ENCODE measurements at regions not wholly inside any gene's neighbourhood (a gene's known extent, or its start where the extent isn't known, plus 50 kb on each side); places are given as distances from the start of the nearest gene placed in this dataset.

DNA sequence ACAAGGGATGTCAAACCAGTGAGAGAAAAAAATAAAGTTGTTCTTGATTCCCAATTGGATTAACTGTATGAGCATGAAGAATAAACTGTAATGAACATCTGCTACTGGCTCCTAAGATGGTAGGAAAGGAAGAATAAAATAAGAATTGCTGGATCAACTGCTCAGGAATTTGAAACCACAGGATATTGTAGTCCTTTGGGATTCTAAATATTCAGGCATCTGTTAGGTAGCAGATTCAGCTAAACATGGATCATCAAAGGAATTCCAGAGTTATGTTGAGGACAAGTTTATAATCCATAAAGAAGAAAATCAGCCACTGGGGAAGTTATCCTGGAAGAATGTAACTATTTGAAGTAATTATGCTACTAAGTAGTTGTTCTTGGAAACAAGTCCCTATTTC is 65.8 kb downstream of the ISL1 start:
- Mint-ChIP-seq H3K4me1 (no peaks in the 10 kb centered on the region), H3K36me3 (no peaks in the 10 kb centered on the region), H3K27ac (no peak overlapping the region), H3K4me3 (no peak overlapping the region), H3K27me3 (no peaks in the 10 kb centered on the region), H3K9me3 (no peaks in the 10 kb centered on the region)

DNA sequence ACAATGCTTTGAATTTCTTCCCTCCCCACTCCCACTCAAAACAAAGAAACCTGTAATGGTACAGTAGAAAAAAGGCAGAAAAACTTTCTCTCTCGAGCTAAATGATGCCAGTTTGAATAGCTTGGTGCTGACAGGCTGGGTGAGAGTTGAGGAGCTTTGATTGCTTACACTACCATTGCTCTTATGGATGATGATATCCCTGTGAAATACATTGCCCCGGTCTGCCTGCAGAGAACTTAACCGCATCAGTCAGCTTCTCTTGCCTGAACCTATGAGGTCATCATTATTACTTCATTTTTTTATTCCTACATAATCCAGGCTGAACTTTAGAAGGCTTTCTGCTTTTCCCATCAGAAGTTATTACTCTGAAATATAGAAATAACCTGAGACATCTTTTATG is 69.3 kb downstream of the ISL1 start:
- Mint-ChIP-seq H3K4me3 (no peak overlapping the region), H3K36me3 (no peaks in the 10 kb centered on the region), H3K27ac (no peak overlapping the region), H3K27me3 (no peaks in the 10 kb centered on the region), H3K9me3 (peaks cover 9% of the 10 kb centered on the region), H3K4me1 (no peaks in the 10 kb centered on the region)

DNA sequence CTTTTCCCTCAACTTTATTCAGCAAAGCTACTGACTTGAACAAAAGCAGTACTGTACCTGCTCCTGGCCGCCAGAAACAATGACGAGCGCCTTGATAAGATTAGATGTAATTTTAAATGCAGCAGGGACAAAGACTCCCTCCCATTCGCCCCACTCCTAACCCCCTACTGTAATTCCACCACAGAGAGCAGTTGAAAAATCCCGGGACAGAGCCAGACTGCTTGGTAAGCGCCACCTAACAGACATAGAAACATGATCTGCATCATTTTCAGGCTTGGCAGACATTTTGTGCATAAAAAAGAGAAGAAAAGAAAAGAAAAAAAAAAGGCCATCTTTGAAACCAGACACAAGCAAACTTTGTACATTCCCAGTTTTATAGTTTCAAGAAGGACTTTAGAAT is 81.9 kb downstream of the ISL1 start:
- H3K4me3 Mint-ChIP-seq: no peak overlapping the region
- H3K27me3 Mint-ChIP-seq: no peaks in the 10 kb centered on the region
- no peaks in the 10 kb centered on the region for H3K9me3 Mint-ChIP-seq
- H3K36me3 Mint-ChIP-seq: no peaks in the 10 kb centered on the region
- H3K4me1 Mint-ChIP-seq: no peaks in the 10 kb centered on the region
- H3K27ac Mint-ChIP-seq: no peak overlapping the region

DNA sequence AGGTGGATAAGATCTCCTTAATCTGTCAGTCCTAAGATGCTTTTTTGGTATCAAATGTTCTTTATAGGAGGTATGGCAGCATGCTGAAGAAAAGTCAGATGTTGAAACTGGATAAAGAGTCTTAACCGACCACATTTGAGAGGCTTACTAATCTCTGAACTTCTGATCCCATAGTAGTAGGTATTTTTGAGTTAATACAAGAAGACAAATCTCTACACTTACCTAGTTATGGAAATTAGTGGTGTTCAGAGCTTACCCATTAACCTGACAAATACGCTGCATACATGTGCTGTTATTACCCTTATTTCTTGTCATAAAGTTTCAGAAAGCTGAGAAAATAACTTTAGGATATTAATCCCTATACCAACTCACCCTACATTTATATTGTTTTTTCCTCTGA is 83.0 kb downstream of the ISL1 start:
- no peaks in the 10 kb centered on the region for H3K36me3 Mint-ChIP-seq
- H3K4me3 Mint-ChIP-seq: no peak overlapping the region
- no peaks in the 10 kb centered on the region for H3K4me1 Mint-ChIP-seq
- H3K27ac Mint-ChIP-seq: no peak overlapping the region
- no peaks in the 10 kb centered on the region for H3K27me3 Mint-ChIP-seq
- H3K9me3 Mint-ChIP-seq: no peaks in the 10 kb centered on the region

DNA sequence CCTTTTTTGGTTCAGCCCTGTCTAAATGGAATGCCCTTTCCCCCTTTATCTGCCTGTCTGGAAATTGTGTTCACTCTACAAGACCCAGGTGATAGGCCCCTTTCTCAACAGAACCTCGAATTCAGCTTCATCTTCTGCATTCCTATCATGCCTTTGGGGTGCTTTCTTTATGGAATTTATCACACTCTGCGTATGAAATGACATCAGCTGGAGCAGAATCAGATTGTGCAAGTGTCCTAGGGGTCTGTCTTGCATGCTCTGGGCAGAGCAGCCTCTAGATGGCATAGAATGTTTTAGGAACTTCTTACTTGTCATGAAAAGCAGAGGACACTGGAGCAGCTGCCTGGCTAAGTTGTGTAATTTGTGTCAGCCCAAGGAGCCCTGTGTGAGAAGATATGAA is 84.9 kb downstream of the ISL1 start:
- Mint-ChIP-seq H3K27me3 (no peaks in the 10 kb centered on the region), H3K4me3 (no peak overlapping the region), H3K9me3 (no peaks in the 10 kb centered on the region), H3K27ac (no peak overlapping the region), H3K36me3 (no peaks in the 10 kb centered on the region), H3K4me1 (no peaks in the 10 kb centered on the region)

DNA sequence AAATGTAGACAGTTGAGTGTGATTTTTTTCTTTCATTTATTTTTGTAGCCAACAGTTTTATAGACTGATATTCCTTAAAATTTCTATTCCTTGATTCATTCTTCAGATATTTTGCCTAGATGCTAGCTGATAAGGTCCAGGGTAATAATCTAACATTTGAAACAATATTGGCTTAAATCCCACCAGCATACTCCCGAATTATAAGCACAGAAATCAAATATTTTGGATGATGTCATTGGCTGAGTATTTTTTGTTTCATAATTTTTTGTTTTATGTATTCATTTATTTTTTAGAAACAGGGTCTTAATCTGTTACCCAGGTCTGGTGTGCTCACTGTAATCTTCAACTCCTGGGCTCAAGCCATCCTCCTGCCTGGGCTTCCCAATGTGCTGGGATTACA is 88.4 kb downstream of the ISL1 start:
- no peaks in the 10 kb centered on the region for H3K36me3 Mint-ChIP-seq
- no peak overlapping the region for H3K27ac Mint-ChIP-seq
- no peaks in the 10 kb centered on the region for H3K27me3 Mint-ChIP-seq
- H3K4me1 Mint-ChIP-seq: no peaks in the 10 kb centered on the region
- H3K9me3 Mint-ChIP-seq: no peaks in the 10 kb centered on the region
- H3K4me3 Mint-ChIP-seq: no peak overlapping the region

DNA sequence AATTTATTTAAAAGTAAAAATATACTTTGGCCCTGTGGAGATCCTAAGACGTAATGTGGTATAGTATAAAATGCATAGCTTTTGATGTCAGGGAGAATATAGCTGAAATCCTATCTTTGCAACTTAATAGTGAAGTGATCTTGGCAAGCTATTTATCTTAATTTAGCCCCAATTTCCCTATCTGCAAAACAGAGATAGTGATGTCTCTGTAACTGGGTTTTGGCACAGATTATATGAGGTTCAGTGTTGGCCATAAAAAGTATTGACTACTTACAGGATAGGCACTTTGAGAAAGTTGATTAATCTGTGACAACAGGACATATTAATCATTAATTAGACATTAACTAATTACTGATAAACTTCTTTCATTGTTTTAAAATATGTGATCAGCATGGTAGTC is 89.2 kb downstream of the ISL1 start:
- Mint-ChIP-seq H3K36me3 (no peaks in the 10 kb centered on the region), H3K27ac (no peak overlapping the region), H3K9me3 (peaks cover 4% of the 10 kb centered on the region), H3K4me3 (no peak overlapping the region), H3K4me1 (no peaks in the 10 kb centered on the region), H3K27me3 (no peaks in the 10 kb centered on the region)

DNA sequence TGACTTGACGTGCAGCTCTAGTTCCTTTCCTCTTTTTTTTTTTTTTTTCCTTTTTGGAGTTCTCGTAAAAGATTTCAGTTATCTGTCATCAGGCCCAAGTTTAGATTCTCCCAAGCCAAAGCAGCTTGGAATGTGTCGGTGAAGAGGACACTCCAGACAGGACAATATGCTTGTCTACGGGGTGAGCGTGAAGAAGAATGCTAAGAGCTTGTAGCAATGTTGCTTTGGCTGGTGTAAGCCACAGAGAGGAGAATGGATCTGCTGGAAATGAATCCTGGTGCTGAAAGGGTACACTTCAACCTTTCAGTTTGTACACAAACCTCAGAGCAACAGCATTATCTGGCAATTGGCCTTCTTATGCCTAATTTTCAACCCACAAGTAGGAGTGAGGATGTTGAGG is 92.4 kb downstream of the ISL1 start:
- Mint-ChIP-seq H3K4me1 (no peaks in the 10 kb centered on the region), H3K9me3 (peaks cover 10% of the 10 kb centered on the region), H3K27ac (no peak overlapping the region), H3K27me3 (no peaks in the 10 kb centered on the region), H3K36me3 (no peaks in the 10 kb centered on the region), H3K4me3 (no peak overlapping the region)

DNA sequence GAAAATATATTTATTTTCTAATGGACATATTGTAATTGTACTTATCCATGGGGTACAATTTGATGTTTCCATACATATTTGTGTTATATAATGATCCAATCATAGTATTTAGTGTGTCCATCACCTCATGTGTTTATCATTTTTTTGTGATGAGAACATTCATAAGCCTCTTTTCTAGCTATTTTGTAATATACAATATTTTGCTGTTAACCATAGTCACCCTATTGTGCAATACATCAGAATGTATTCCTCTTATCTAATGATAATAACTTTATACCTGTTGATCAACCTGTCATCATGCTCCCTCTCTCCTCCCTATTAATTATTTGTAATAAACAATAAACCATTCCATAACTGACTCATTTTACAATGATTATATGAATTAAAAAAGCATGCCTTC is 93.2 kb downstream of the ISL1 start:
- Mint-ChIP-seq H3K27ac (no peak overlapping the region), H3K27me3 (no peaks in the 10 kb centered on the region), H3K36me3 (no peaks in the 10 kb centered on the region), H3K4me3 (no peak overlapping the region), H3K4me1 (no peaks in the 10 kb centered on the region), H3K9me3 (peaks cover 10% of the 10 kb centered on the region)

DNA sequence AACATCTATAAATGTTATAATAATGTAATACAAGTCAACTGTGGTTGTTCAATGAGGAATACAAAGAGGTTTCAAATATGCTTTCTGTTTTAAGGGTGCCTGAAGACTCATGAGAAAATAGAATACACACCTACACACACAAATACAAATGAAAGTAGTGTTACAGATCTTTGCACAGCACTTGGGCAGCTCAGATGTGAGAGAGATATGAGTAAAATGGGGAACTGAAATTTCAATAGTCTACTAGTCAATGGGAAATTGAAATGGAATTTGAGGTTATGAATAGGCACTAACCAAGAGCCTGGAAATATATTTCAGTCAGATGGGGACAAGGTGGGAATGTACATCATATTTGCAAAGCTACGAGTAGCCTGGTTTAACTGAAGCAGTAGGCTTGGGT is 96.6 kb downstream of the ISL1 start:
- peaks cover 10% of the 10 kb centered on the region for H3K9me3 Mint-ChIP-seq
- H3K4me3 Mint-ChIP-seq: no peak overlapping the region
- H3K4me1 Mint-ChIP-seq: no peaks in the 10 kb centered on the region
- H3K27me3 Mint-ChIP-seq: no peaks in the 10 kb centered on the region
- peak overlapping the region; percentile 31 for H3K27ac Mint-ChIP-seq
- H3K36me3 Mint-ChIP-seq: no peaks in the 10 kb centered on the region

DNA sequence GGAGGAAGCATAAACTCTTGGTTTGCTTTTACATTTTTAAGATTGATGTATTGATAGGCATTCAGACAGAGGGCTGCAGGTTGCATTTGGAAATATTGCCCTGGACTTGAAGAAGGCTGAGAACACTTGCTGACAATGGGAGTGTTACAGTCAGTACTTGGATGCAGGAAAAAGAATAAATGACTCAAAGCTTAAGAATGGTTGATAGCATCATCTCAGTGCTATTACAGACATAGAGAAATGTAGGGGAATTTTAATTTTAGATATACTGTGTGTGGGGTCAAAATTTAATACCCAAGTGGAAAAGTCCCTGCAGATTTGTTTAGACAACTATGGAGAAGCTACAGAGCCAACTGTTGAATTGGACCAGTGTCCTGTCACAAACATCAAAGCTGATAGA is 101.1 kb downstream of the ISL1 start:
- H3K4me3 Mint-ChIP-seq: no peak overlapping the region
- H3K9me3 Mint-ChIP-seq: peaks cover 6% of the 10 kb centered on the region
- H3K4me1 Mint-ChIP-seq: no peaks in the 10 kb centered on the region

DNA sequence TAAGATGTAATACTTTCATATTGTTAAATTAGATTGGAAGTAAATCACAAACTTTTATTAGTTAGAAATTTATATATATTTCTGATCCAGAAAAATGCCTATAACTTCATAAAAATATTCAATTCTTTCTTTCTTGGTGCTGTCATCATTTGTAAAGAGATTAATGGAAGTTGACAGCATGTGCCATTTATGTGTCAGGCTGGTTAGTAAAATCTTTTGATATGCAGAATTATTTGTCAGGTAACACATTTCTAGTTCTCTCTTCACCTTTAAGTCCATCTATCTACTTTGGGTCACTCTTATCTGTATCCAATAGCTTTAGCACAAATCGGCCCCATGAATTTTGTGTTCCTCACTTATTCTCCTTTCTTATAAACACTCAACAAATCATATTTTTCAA is 102.9 kb downstream of the ISL1 start:
- no peak overlapping the region for H3K27ac Mint-ChIP-seq
- H3K27me3 Mint-ChIP-seq: no peaks in the 10 kb centered on the region
- no peaks in the 10 kb centered on the region for H3K4me1 Mint-ChIP-seq
- H3K4me3 Mint-ChIP-seq: no peak overlapping the region
- no peaks in the 10 kb centered on the region for H3K9me3 Mint-ChIP-seq
- no peaks in the 10 kb centered on the region for H3K36me3 Mint-ChIP-seq

More for the DNA sequence above, 101.1 kb downstream of the ISL1 start:
- Mint-ChIP-seq H3K27ac (no peak overlapping the region), H3K36me3 (no peaks in the 10 kb centered on the region), H3K27me3 (no peaks in the 10 kb centered on the region)

DNA sequence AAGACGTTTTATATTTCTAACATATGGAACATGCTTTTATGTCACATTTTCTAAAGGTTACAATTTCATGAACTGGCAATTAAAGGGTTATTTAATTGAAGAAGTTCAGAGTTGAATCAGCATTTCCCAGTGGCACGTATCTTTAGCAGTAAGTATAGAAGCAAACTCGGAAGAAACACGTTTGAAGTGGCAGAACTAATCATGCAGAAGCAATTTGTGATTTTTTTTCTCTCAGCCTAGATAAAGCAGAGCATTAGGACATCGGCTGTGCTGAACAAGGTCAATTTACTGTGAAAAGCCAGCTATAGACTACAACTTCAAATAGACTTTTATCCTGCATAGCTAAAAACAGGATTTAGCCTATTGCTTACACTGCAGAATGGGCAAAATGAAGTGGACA is 104.7 kb downstream of the ISL1 start:
- no peak overlapping the region for H3K27ac Mint-ChIP-seq
- no peak overlapping the region for H3K4me3 Mint-ChIP-seq
- no peaks in the 10 kb centered on the region for H3K4me1 Mint-ChIP-seq
- no peaks in the 10 kb centered on the region for H3K36me3 Mint-ChIP-seq
- no peaks in the 10 kb centered on the region for H3K9me3 Mint-ChIP-seq
- H3K27me3 Mint-ChIP-seq: no peaks in the 10 kb centered on the region

DNA sequence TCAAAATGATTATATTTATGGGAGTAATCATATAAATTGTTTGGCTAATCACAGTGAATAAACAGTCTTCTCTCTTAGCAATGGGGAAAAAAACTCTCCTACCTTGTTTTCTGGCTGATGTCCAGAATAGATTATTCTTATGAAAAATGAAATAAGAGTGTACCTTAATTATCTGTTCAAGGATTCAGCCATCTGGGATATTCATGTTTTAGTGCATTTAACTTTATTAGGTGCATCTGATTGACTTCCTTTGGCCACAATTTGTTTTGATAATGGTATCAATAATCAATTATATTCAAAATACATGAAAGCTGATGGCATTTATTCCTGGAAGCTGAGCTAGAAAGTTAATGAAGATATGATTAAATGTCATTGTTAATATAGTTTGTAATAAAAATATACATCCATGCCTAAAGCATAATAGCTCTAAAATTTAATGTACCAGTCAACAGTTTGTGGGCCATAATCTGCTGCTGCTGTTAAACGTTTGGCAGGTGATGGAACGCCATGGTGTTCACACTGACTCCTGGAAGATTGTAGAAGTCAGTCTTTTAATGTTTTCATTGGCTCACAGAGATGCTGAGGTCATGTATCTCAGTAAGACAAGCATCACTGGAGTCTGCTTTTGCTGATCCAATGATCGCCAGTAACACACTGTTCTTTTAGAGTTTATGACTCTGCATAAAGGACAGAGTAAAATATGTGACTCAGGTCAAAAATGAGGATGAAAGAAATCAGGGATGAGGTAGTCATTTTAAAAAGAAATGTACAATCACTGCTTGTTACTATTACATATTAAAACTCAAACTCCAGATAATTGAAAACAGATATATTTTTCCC is 105.8 kb downstream of the ISL1 start:
- H3K36me3 Mint-ChIP-seq: no peaks in the 10 kb centered on the region
- H3K9me3 Mint-ChIP-seq: no peaks in the 10 kb centered on the region
- H3K27me3 Mint-ChIP-seq: no peaks in the 10 kb centered on the region
- H3K27ac Mint-ChIP-seq: no peak overlapping the region
- no peaks in the 10 kb centered on the region for H3K4me1 Mint-ChIP-seq
- H3K4me3 Mint-ChIP-seq: no peak overlapping the region

DNA sequence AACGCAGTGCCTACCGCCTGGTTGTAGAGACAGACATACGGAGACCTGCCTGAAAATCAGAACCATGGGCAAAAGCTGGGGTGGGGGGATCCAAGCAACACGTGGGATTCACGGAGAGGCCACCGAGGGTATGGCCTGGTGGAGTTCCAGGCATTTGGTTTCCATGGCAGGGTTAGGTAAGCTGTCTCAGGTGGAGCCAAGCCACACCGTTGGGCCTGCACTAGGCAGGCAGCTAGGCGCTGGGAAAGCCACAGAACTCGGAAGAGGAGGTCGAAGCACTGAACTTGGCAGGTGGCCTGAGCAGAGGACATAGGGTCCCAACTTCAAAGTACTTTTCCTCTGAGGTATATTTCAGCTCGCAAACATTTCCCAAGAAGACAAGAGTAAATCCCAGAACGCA is 111.6 kb downstream of the ISL1 start:
- Mint-ChIP-seq H3K36me3 (no peaks in the 10 kb centered on the region), H3K4me3 (no peak overlapping the region), H3K27me3 (no peaks in the 10 kb centered on the region), H3K4me1 (no peaks in the 10 kb centered on the region), H3K9me3 (no peaks in the 10 kb centered on the region), H3K27ac (no peak overlapping the region)

DNA sequence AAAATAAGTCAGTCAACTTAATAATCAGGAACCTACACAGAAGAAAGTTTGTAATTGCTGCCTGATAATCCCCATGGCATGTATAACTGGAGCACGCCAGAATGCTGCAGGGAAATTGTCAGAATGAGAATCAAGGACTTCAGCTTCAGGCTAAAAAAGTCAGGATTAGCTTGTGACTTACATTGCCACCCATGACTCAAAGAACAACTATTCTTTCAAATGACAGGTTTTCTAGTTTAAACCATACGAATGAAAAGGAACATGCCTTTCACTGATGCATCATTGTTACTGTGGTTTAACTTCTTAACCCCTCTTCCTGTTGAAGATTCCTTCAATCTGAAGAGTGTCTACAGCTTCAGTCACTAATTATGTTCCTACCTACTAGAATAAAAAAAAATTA is 112.4 kb downstream of the ISL1 start:
- Mint-ChIP-seq H3K4me3 (no peak overlapping the region), H3K27ac (no peak overlapping the region), H3K9me3 (no peaks in the 10 kb centered on the region), H3K4me1 (no peaks in the 10 kb centered on the region), H3K27me3 (no peaks in the 10 kb centered on the region), H3K36me3 (no peaks in the 10 kb centered on the region)

DNA sequence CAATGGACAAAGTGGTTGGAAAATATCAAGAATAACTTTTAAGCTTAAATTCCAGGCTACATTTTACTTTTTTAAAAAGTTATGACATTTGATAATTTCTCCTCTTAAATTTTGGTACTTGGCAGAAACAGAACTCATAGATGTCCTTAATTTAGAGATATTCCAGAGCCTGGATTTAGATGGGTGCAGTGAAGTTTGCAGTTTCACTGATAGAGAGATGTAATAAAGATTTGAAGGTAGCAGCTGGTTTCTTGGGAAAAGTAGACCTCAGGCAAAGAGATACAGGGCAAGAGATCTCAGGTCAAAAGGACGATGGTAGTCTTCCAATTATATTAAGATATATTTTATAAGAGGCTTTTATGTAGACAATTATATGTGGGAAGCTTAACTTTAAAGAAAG is 134.6 kb downstream of the ISL1 start:
- H3K36me3 Mint-ChIP-seq: no peaks in the 10 kb centered on the region
- H3K4me3 Mint-ChIP-seq: no peak overlapping the region
- H3K27me3 Mint-ChIP-seq: no peaks in the 10 kb centered on the region
- no peak overlapping the region for H3K27ac Mint-ChIP-seq
- no peaks in the 10 kb centered on the region for H3K9me3 Mint-ChIP-seq
- H3K4me1 Mint-ChIP-seq: no peaks in the 10 kb centered on the region

Measured in activated naive CD4-positive, alpha-beta T cell treated with anti-CD3 and anti-CD28 coated beads, Interleukin-2, amount 50 U/mL, for 24 hours (primary cell).